ENCODE measurements at regions not wholly inside any gene's neighbourhood (a gene's known extent, or its start where the extent isn't known, plus 50 kb on each side); places are given as distances from the start of the nearest gene placed in this dataset.

- TF ChIP-seq CTCF (conservative IDR thresholded peaks at IDR 0.05; ENCODE audit: low read length) (no peak), EZH2phosphoT487 (IDR thresholded peaks at IDR 0.05; ENCODE audit: borderline replicate concordance) (no peak)
These were observed 186.8 kb downstream of the ACTL7B start for GRCh38 chr9:108668938-108669335.

Data from Loucy (cell line).